HepG2 (cell line): ENCODE measurements at regions not wholly inside any gene's neighbourhood (a gene's known extent, or its start where the extent isn't known, plus 50 kb on each side); places are given as distances from the start of the nearest gene placed in this dataset.

ENCODE experiments used
- ATAC-seq: fragments of 200-7000 bp; cut with Tn5 transposase; 3 replicates; pipeline ENCODE4 v1.9.1; 2020; ENCODE audit warnings: mild to moderate bottlenecking, moderate library complexity
- BruUV-seq: library from RNA; stranded (reverse); fragments of 400-500 nt; replicated peaks from 2 replicates; lab custom pipeline; 2021; lab: Mats Ljungman, UMichigan
- CTCF ChIA-PET: fragments of 300-600 bp; formaldehyde crosslinking; extraction: SDS; loops from one replicate; lab custom pipeline; 2021; ENCODE audit warnings: low total read pairs, inconsistent platforms, low intra/inter-chr PET ratio; lab: Yijun Ruan, JAX
- POLR2A ChIA-PET: fragments of 350-600 bp; sonication (Branson Sonifier 250); formaldehyde crosslinking; loops from one replicate; lab custom pipeline; 2020; ENCODE audit warnings: antibody characterized with exemption, inconsistent platforms; lab: Yijun Ruan, JAX
- DNase-seq: peaks from one replicate; pipeline ENCODE4 v3.0.0-alpha.2; 2015; ENCODE audit warnings: low spot score
- FAIRE-seq: peaks from 3 replicates; lab custom pipeline; 2011; peaks lifted over from hg19 to GRCh38; lab: Jason Lieb, UNC
- H2AFZ ChIP-seq: one replicate; pipeline ENCODE4 v1.6.1; 2011; ENCODE audit warnings: low read length, inconsistent platforms
- H3K27ac ChIP-seq: fragments of 300-600 bp; 3 replicates; pipeline ENCODE4 v1.8.0; 2011; ENCODE audit warnings: mixed run types, mild to moderate bottlenecking, mixed read lengths, low read length, inconsistent platforms; ENCODE audit not compliant: insufficient read depth; ENCODE audit errors: extremely low read length
- H3K27me3 ChIP-seq, 2 experiments: fragments of 200-600 bp in 1 of 2; 2 replicates in 1 of 2; 3 replicates in 1 of 2; pipeline versions ENCODE4 v1.6.0 to v1.8.0; 2011; ENCODE audit warnings: low read length in 2 of 2, mild to moderate bottlenecking in 2 of 2, moderate library complexity in 2 of 2, inconsistent platforms in 1 of 2; ENCODE audit not compliant: insufficient read depth in 2 of 2, control insufficient read depth in 1 of 2
- H3K36me3 ChIP-seq, 2 experiments: fragments of 200-600 bp in 1 of 2; replicated peaks in 1 of 2; 2 replicates in 1 of 2; 3 replicates in 1 of 2; pipeline versions ENCODE4 v1.5.1 to v1.8.0; 2011; ENCODE audit warnings: low read length in 2 of 2, inconsistent platforms in 1 of 2; ENCODE audit not compliant: insufficient read depth in 2 of 2, control insufficient read depth in 1 of 2
- H3K4me1 ChIP-seq: 2 replicates; pipeline ENCODE4 v1.5.1; 2012; ENCODE audit warnings: low read length, inconsistent platforms; ENCODE audit not compliant: insufficient read depth
- H3K4me2 ChIP-seq: 2 replicates; pipeline ENCODE4 v1.6.0; 2011; ENCODE audit warnings: low read depth, low read length, inconsistent platforms
- H3K4me3 ChIP-seq, 3 experiments: fragments of 200-600 bp in 1 of 3; sonication (generic), shearing (Covaris generic) in 1 of 3; replicated peaks in 1 of 3; 2 replicates each; pipeline ENCODE4 v1.5.1; 2011 to 2016; ENCODE audit warnings: low read length in 3 of 3, inconsistent platforms in 2 of 3, low read depth in 2 of 3, mild to moderate bottlenecking in 2 of 3, control low read depth in 1 of 3, mixed read lengths in 1 of 3; ENCODE audit not compliant: insufficient read depth in 1 of 3
- H3K79me2 ChIP-seq: one replicate; pipeline ENCODE4 v1.6.1; 2011; ENCODE audit warnings: low read length, inconsistent platforms; ENCODE audit not compliant: insufficient read depth
- H3K9ac ChIP-seq: 2 replicates; pipeline ENCODE4 v1.6.0; 2011; ENCODE audit warnings: mild to moderate bottlenecking, low read depth, low read length, inconsistent platforms; ENCODE audit not compliant: insufficient read depth
- H3K9me3 ChIP-seq: 2 replicates; pipeline ENCODE4 v1.5.1; 2012; ENCODE audit warnings: mild to moderate bottlenecking, low read length
- H4K20me1 ChIP-seq: 2 replicates; pipeline ENCODE4 v1.6.0; 2011; ENCODE audit warnings: inconsistent platforms, mild to moderate bottlenecking, low read length, moderate library complexity; ENCODE audit not compliant: insufficient read depth
- GABPB1 ChIP-seq: IDR thresholded peaks from 2 replicates; pipeline ENCODE4 v1.6.1; 2016; ENCODE audit warnings: mild to moderate bottlenecking, missing genetic modification reagents, moderate library complexity, missing compliant biosample characterization
- HDAC2 ChIP-seq: sonication (generic); formaldehyde crosslinking; IDR thresholded peaks from 2 replicates; pipeline ENCODE4 v1.4.0; 2020; ENCODE audit warnings: missing genetic modification reagents
- MTERF4 ChIP-seq: sonication (generic); formaldehyde crosslinking; IDR thresholded peaks from 2 replicates; pipeline ENCODE4 v1.8.0; 2023; ENCODE audit warnings: mild to moderate bottlenecking, missing genetic modification reagents
- NR1H2 ChIP-seq: sonication (generic); formaldehyde crosslinking; IDR thresholded peaks from 2 replicates; pipeline ENCODE4 v1.8.1; 2022; ENCODE audit warnings: low read depth, missing genetic modification reagents, borderline replicate concordance
- POGK ChIP-seq: sonication (generic); formaldehyde crosslinking; conservative IDR thresholded peaks from 2 replicates; pipeline ENCODE4 v1.8.0; 2022; ENCODE audit warnings: mild to moderate bottlenecking, moderate library complexity, missing genetic modification reagents
- POLR2AphosphoS5 ChIP-seq: IDR thresholded peaks from 2 replicates; pipeline ENCODE4 v1.6.1; 2012; ENCODE audit warnings: low read depth, low read length
- SOX6 ChIP-seq, 2 experiments: fragments of 450-650 bp in 1 of 2; sonication (generic) in 1 of 2; formaldehyde crosslinking in 1 of 2; IDR thresholded peaks; 2 replicates each; pipeline versions ENCODE4 v1.4.0 to v1.6.1; 2017 to 2020; ENCODE audit warnings: antibody characterized with exemption in 1 of 2, mild to moderate bottlenecking in 1 of 2, missing genetic modification reagents in 1 of 2
- ZNF234 ChIP-seq: sonication (generic); formaldehyde crosslinking; conservative IDR thresholded peaks from 2 replicates; pipeline ENCODE4 v1.5.1; 2020; ENCODE audit warnings: mild to moderate bottlenecking, missing genetic modification reagents
- ZNF264 ChIP-seq: sonication (generic); formaldehyde crosslinking; IDR thresholded peaks from 2 replicates; pipeline ENCODE4 v1.4.0; 2020; ENCODE audit warnings: missing genetic modification reagents
- ZNF350 ChIP-seq: sonication (generic); formaldehyde crosslinking; IDR thresholded peaks from 2 replicates; pipeline ENCODE4 v1.4.0; 2020; ENCODE audit warnings: mild to moderate bottlenecking, low read depth, missing genetic modification reagents, borderline replicate concordance
- ZNF382 ChIP-seq: sonication (generic); formaldehyde crosslinking; IDR thresholded peaks from 2 replicates; pipeline ENCODE4 v1.5.0; 2020; ENCODE audit warnings: missing genetic modification reagents, mild to moderate bottlenecking, borderline replicate concordance
- ZNF558 ChIP-seq: sonication (generic); formaldehyde crosslinking; IDR thresholded peaks from 2 replicates; pipeline ENCODE4 v1.9.0; 2022; ENCODE audit warnings: mild to moderate bottlenecking, missing genetic modification reagents, borderline replicate concordance
- ZNF670 ChIP-seq: sonication (generic); formaldehyde crosslinking; IDR thresholded peaks from 2 replicates; pipeline ENCODE4 v1.8.0; 2022; ENCODE audit warnings: mild to moderate bottlenecking, missing genetic modification reagents, borderline replicate concordance
- ZNF674 ChIP-seq: sonication (generic); formaldehyde crosslinking; IDR thresholded peaks from 2 replicates; pipeline ENCODE4 v1.5.0; 2020; ENCODE audit warnings: low read depth, mild to moderate bottlenecking, missing genetic modification reagents
- ZNF816 ChIP-seq: sonication (generic); formaldehyde crosslinking; IDR thresholded peaks from 2 replicates; pipeline ENCODE4 v1.8.0; 2022; ENCODE audit warnings: missing genetic modification reagents, mild to moderate bottlenecking, borderline replicate concordance
- WGBS: methylation state at CpG from one replicate; pipeline ENCODE4 v1.1.6; 2017; ENCODE audit warnings: low lambda C conversion rate; 5-methylcytosine and 5-hydroxymethylcytosine counted together
- in situ Hi-C: cut with HindIII; loops from 2 replicates; pipeline ENCODE4 v1.10.0; 2017; ENCODE audit warnings: low pct_unique_long_range_greater_than_20kb; ENCODE audit not compliant: extremely low pct_ligation_motif_present
- intact Hi-C: fragments of 100-400 bp; cut with micrococcal nuclease; formaldehyde crosslinking; loops from one replicate; pipeline ENCODE4 v1.10.0; 2022; ENCODE audit not compliant: unreplicated experiment

- TF ChIP-seq ZNF670 (no peak), ZNF350 (CRISPR knock-in tag) (no peak), HDAC2 (CRISPR knock-in tag) (no peak), ZNF234 (no peak), ZNF816 (no peak), ZNF674 (no peak)
Observed at GRCh38 chr5:67647772-67648171, 451.2 kb upstream of the CD180 start (continued).

- Histone ChIP-seq H3K4me1 (no peaks in the 10 kb centered on the region), H3K4me2 (no peak overlapping the region), H3K27ac (no peak overlapping the region), H3K27me3 (peaks cover 0 to 3% of the 10 kb centered on the region in 2 experiments; a peak in 1 of 5 replicates), H3K9me3 (peaks cover 7% of the 10 kb centered on the region; the same call in 1 of the 2 replicates), H3K36me3 (no peaks in the 10 kb centered on the region), H2AFZ (no peak overlapping the region), H3K4me3 (no peak overlapping the region), H3K9ac (no peak overlapping the region), H4K20me1 (no peaks in the 10 kb centered on the region), H3K79me2 (no peaks in the 10 kb centered on the region)
- BruUV-seq, result no TSS peak
- intact Hi-C loops (no loop called here), in situ Hi-C loops (no loop called here)
- 4% methylated on average over 3 of the region's 3 CpGs for WGBS
- FAIRE-seq (no peak), ATAC-seq (no peak), DNase-seq (no peak)
- ChIA-PET POLR2A (no interaction called here), CTCF (no interaction called here)
- TF ChIP-seq ZNF264 (CRISPR knock-in tag) (peak; percentile 98), POLR2AphosphoS5 (no peak)
Observed at GRCh38 chr5:67644221-67644920, 447.8 kb upstream of the CD180 start.

- ATAC-seq (no peak), DNase-seq (no peak), FAIRE-seq (no peak)
- intact Hi-C loops (no loop called here), in situ Hi-C loops (no loop called here)
- 44% methylated on average over 2 of the region's 2 CpGs for WGBS
- no peak overlapping the region for H3K4me2 ChIP-seq
- BruUV-seq, result no TSS peak
- H3K27ac ChIP-seq, result no peak overlapping the region
- no peaks in the 10 kb centered on the region for H3K4me1 ChIP-seq
- H3K4me3 ChIP-seq, result no peak overlapping the region
- H3K9ac ChIP-seq, result no peak overlapping the region
- POLR2A ChIA-PET, result no interaction called here
- CTCF ChIA-PET, result no interaction called here
- no peak overlapping the region for H2AFZ ChIP-seq
- H4K20me1 ChIP-seq, result no peaks in the 10 kb centered on the region
- H3K9me3 ChIP-seq, result peaks cover 7% of the 10 kb centered on the region; the same call in 1 of the 2 replicates
- H3K79me2 ChIP-seq, result no peaks in the 10 kb centered on the region
- H3K36me3 ChIP-seq, result no peaks in the 10 kb centered on the region
- peaks cover 0 to 3% of the 10 kb centered on the region in 2 experiments; a peak in 1 of 5 replicates for H3K27me3 ChIP-seq
- TF ChIP-seq SOX6 (IDR thresholded peaks at IDR 0.05), result no peak
- TF ChIP-seq SOX6 (CRISPR knock-in tag; IDR thresholded peaks at IDR 0.05), result no peak
- no peak for TF ChIP-seq POGK
- TF ChIP-seq ZNF558 (CRISPR knock-in tag), result no peak
- TF ChIP-seq ZNF382 (CRISPR knock-in tag), result no peak
- no peak for TF ChIP-seq MTERF4 (CRISPR knock-in tag)
- TF ChIP-seq NR1H2 (CRISPR knock-in tag), result no peak
- TF ChIP-seq GABPB1 (CRISPR knock-in tag), result no peak
Observed at GRCh38 chr5:67643536-67643935, 446.9 kb upstream of the CD180 start.
